Prostate gland (tissue), 2 donors: ENCODE measurements at regions not wholly inside any gene's neighbourhood (a gene's known extent, or its start where the extent isn't known, plus 50 kb on each side); places are given as distances from the start of the nearest gene placed in this dataset.

Experiments
- CTCF ChIP-seq, 4 experiments: fragments of 200-600 bp in 2 of 4; fragments of 450-650 bp in 2 of 4; sonication (generic) in 2 of 4; IDR thresholded peaks; 1 replicate in 3 of 4; 2 replicates in 1 of 4; pipeline ENCODE4 v1.5.1; 2016 to 2019; ENCODE audit warnings: antibody characterized with exemption in 4 of 4, mild to moderate bottlenecking in 2 of 4, moderate library complexity in 2 of 4
- POLR2A ChIP-seq: fragments of 450-650 bp; IDR thresholded peaks from one replicate; pipeline ENCODE4 v1.6.1; 2016; ENCODE audit warnings: antibody characterized with exemption, mild to moderate bottlenecking

GRCh38 chr11:45500451-45500850 lies 165.0 kb downstream of the CHST1 start:
- TF ChIP-seq POLR2A (no peak), CTCF (IDR thresholded peaks at IDR 0.05) (no peak)
